C4-2B (cell line): ENCODE measurements at regions not wholly inside any gene's neighbourhood (a gene's known extent, or its start where the extent isn't known, plus 50 kb on each side); places are given as distances from the start of the nearest gene placed in this dataset.
A peak's percentile ranks its signal among the peaks of the same experiment; 100 is the strongest.

Experiments
- H3K27ac ChIP-seq: fragments of 450-650 bp; 2 replicates; pipeline ENCODE4 v1.5.1; 2017
- ZFX ChIP-seq: fragments of 450-650 bp; IDR thresholded peaks from 2 replicates; pipeline ENCODE4 v1.6.1; 2017
- TF ChIP-seq, protein P1 (sequence below): fragments of 450-650 bp; conservative IDR thresholded peaks from 2 replicates; pipeline ENCODE4 v1.5.1; 2017; ENCODE audit warnings: mild to moderate bottlenecking

DNA sequence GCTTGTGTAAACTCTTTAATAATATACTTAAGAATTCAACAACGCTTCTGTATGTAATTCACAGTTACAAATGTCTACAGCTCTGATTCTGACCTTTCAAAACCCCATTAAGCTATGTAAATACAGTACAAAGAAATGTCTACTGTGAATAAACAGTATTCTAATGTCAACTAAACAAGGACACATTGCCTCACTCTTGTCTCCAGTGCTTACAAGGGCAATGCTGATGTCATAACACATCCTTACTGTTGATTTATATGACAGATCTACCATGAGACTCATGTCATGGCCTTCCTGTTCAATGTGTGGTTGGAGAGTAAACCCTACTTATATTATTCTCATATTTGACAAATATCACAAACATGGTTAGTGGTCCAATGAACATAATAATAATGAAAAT lies 256.1 kb upstream of the ADGRL3 start:
- TF ChIP-seq ZFX = no peak
- TF ChIP-seq, protein P1, sequence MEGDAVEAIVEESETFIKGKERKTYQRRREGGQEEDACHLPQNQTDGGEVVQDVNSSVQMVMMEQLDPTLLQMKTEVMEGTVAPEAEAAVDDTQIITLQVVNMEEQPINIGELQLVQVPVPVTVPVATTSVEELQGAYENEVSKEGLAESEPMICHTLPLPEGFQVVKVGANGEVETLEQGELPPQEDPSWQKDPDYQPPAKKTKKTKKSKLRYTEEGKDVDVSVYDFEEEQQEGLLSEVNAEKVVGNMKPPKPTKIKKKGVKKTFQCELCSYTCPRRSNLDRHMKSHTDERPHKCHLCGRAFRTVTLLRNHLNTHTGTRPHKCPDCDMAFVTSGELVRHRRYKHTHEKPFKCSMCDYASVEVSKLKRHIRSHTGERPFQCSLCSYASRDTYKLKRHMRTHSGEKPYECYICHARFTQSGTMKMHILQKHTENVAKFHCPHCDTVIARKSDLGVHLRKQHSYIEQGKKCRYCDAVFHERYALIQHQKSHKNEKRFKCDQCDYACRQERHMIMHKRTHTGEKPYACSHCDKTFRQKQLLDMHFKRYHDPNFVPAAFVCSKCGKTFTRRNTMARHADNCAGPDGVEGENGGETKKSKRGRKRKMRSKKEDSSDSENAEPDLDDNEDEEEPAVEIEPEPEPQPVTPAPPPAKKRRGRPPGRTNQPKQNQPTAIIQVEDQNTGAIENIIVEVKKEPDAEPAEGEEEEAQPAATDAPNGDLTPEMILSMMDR = no peak

DNA sequence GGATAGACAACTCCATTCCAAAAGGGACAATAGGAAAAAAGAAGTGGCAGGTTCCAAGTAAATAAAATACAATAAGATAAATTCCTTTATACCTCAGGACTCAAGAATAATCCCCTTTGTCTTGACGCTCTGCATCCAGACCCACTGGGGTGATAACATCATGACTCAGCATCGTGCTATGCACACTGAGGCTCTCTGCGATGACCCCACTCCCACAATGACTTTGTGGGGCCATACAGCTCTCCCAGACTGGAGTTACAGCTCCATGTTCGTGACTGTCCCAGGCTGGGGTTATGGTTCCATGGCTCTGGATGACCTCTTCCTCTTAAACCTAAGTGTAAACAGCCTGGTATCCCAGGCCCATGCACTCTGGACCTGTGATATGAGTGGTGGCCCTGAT lies 254.5 kb upstream of the ADGRL3 start:
- TF ChIP-seq, protein P1 = no peak
- TF ChIP-seq ZFX = no peak
- no peak overlapping the region for H3K27ac ChIP-seq

More for the DNA sequence above, 256.1 kb upstream of the ADGRL3 start:
- H3K27ac ChIP-seq = no peak overlapping the region

DNA sequence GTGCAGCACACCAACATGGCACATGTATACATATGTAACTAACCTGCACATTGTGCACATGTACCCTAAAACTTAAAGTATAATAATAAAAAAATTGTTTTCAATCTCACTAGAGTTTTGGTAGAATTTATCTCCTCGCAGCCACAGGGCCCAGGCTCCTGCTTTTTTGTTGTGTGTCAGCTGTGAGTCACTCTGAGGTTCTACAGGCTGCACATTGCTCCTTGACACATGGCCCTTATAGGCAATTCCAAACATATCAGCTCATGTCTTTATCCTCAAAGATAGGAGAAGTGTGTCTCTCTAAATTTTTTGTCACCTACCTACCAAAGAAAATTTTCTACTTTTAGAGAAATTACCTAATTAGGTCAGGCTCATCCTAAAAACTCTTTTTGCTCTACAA lies 252.1 kb upstream of the ADGRL3 start:
- no peak for TF ChIP-seq ZFX
- TF ChIP-seq, protein P1 = no peak

DNA sequence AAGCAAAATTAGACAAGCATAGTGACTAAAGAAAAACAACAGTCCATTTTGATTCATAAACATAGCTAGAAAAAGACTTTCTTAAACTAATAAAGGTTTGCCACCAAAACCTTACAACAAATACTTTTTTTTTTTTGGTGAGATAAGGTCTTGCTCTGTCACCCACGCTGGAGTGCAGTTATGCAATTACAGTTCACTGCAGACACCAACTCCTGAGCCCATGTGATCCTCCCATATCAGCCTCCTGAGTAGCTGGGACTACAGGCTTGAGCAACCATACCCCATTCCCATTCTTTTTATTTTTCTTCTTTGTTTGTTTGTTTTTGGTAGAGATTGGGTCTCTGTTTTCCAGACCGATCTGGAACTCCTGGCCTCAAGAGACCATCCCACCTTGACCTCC lies 247.2 kb upstream of the ADGRL3 start:
- no peak overlapping the region for H3K27ac ChIP-seq
- TF ChIP-seq, protein P1 = no peak
- TF ChIP-seq ZFX = no peak

More for the DNA sequence above, 252.1 kb upstream of the ADGRL3 start:
- H3K27ac ChIP-seq = no peak overlapping the region

DNA sequence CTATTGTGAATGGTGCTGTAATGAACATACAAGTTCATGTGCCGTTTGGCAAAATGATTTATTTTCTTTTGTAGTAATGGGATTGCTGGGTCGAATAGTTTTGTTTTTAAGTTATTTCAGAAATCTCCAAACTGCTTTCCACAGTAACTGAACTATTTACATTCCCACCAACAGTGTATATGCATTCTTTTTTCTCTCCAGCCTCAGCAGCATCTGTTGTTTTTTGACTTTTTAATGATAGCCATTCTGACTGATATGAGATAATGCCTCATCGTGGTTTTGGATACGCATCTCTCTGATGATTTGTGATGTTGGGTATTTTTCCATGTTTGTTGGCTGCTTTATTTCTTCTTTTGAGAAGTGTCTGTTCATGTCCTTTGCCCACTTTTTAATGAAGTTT lies 246.3 kb upstream of the ADGRL3 start:
- no peak overlapping the region for H3K27ac ChIP-seq
- no peak for TF ChIP-seq ZFX
- TF ChIP-seq, protein P1 = no peak

DNA sequence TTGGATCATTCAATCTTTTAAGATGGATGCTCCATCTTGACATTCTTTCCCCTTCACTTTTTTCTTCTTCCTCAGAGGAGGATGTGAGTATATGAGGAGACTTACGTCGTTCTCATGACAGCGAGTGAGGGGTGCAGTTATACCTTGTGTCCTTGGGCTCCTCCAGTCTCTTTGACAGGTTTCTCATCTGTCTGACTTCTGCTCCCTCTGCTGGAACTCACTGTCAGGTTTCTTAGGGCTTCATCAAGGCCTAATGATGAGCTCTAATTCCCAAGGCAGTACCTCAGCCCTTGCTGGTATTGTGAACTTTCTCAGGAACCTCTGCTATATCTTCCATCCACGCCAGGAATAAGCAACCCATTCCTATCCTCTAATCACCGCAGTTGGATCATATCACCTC lies 237.8 kb upstream of the ADGRL3 start:
- no peak overlapping the region for H3K27ac ChIP-seq
- no peak for TF ChIP-seq ZFX
- TF ChIP-seq, protein P1 = peak; percentile 6; the same call in 1 of the 2 replicates

DNA sequence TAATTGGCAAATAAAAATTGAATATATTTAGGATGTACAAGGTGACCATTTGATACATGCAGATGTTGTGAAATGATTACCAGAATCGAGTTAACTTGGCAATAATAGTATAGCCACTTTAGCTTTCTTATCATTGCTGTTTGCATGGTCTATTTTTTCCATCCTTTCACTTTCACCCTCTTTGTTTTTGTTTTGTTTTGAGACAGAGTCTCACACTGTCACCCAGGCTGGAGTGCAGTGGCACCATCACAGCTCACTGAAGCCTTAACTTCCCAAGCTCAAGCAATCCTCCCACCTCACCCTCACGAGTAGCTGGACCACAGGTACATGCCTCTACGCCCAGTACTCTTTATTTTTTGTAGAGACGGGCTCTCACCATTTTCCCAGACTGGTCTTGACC lies 218.6 kb upstream of the ADGRL3 start:
- H3K27ac ChIP-seq = no peak overlapping the region
- TF ChIP-seq, protein P1 = no peak
- TF ChIP-seq ZFX = no peak
